H1 (cell line): ENCODE measurements at regions not wholly inside any gene's neighbourhood (a gene's known extent, or its start where the extent isn't known, plus 50 kb on each side); places are given as distances from the start of the nearest gene placed in this dataset.

Experiments
- CTCF ChIA-PET: fragments of 300-600 bp; sonication (Branson Sonifier 250); formaldehyde crosslinking; loops from one replicate; lab custom pipeline; 2021; ENCODE audit not compliant: partially characterized antibody; lab: Charles Lee
- POLR2A ChIA-PET: fragments of 300-600 bp; sonication (Branson Sonifier 250); formaldehyde crosslinking; loops from one replicate; lab custom pipeline; 2021; ENCODE audit warnings: inconsistent platforms; ENCODE audit not compliant: partially characterized antibody; lab: Charles Lee
- DNase-seq, 2 experiments: peaks; one replicate each; pipeline versions ENCODE4 v3.0.0 to v3.0.0-alpha.2; 2010 to 2022; ENCODE audit warnings: low spot score in 2 of 2, low read depth in 1 of 2, mixed read lengths in 1 of 2
- FAIRE-seq: peaks from 2 replicates; lab custom pipeline; 2011; peaks lifted over from hg19 to GRCh38; lab: Jason Lieb, UNC
- H2AFZ ChIP-seq: 2 replicates; pipeline ENCODE4 v1.8.1; 2012; ENCODE audit warnings: low read length, inconsistent platforms
- H2AK5ac ChIP-seq: 2 replicates; pipeline ENCODE4 v1.6.1; 2013; ENCODE audit warnings: low read depth, low read length
- H2BK120ac ChIP-seq: replicated peaks from 2 replicates; pipeline ENCODE3; 2013; ENCODE audit warnings: low read depth, low read length, inconsistent platforms
- H2BK12ac ChIP-seq: 2 replicates; pipeline ENCODE4 v1.6.1; 2013; ENCODE audit warnings: low read depth, low read length
- H2BK15ac ChIP-seq: 2 replicates; pipeline ENCODE4 v1.6.1; 2013; ENCODE audit warnings: low read length
- H2BK20ac ChIP-seq: 2 replicates; pipeline ENCODE4 v1.6.1; 2013; ENCODE audit warnings: low read length
- H2BK5ac ChIP-seq: 2 replicates; pipeline ENCODE4 v1.6.1; 2013; ENCODE audit warnings: low read depth, low read length
- H3K14ac ChIP-seq: 2 replicates; pipeline ENCODE4 v1.6.1; 2013; ENCODE audit warnings: inconsistent platforms; ENCODE audit not compliant: insufficient read length
- H3K18ac ChIP-seq: 2 replicates; pipeline ENCODE4 v1.6.1; 2013; ENCODE audit warnings: low read length; ENCODE audit errors: extremely low read depth
- H3K23ac ChIP-seq: 2 replicates; pipeline ENCODE4 v1.6.1; 2013; ENCODE audit warnings: inconsistent platforms; ENCODE audit not compliant: insufficient read length
- H3K23me2 ChIP-seq: 2 replicates; pipeline ENCODE4 v1.6.1; 2013; ENCODE audit warnings: low read depth, low read length
- H3K27ac ChIP-seq: 2 replicates; pipeline ENCODE4 v1.6.1; 2011; ENCODE audit warnings: low read depth, low read length, inconsistent platforms
- H3K27me3 ChIP-seq, 4 experiments: replicated peaks in 1 of 4; 1 replicate in 1 of 4; 2 replicates in 3 of 4; pipeline versions ENCODE4 v1.6.1 to v1.8.1; 2011 to 2013; ENCODE audit warnings: low read length in 3 of 4, mild to moderate bottlenecking in 3 of 4, inconsistent platforms in 2 of 4, mixed read lengths in 2 of 4, moderate library complexity in 1 of 4; ENCODE audit not compliant: control insufficient read depth in 3 of 4, insufficient read depth in 3 of 4; ENCODE audit errors: extremely low read depth in 1 of 4
- H3K36me3 ChIP-seq, 4 experiments: 2 replicates each; pipeline versions ENCODE4 v1.6.1 to v1.8.1; 2011 to 2013; ENCODE audit warnings: mild to moderate bottlenecking in 4 of 4, low read length in 3 of 4, moderate library complexity in 2 of 4, control low read depth in 1 of 4, inconsistent platforms in 1 of 4; ENCODE audit not compliant: insufficient read depth in 4 of 4, control insufficient read depth in 2 of 4
- H3K4ac ChIP-seq: replicated peaks from 2 replicates; pipeline ENCODE3; 2013; ENCODE audit warnings: low read length, low read depth, mixed read lengths, inconsistent platforms; ENCODE audit not compliant: insufficient read length
- H3K4me1 ChIP-seq, 4 experiments: replicated peaks in 1 of 4; 1 replicate in 1 of 4; 2 replicates in 3 of 4; pipeline versions ENCODE4 v1.6.1 to v1.8.1; 2011 to 2013; ENCODE audit warnings: low read length in 3 of 4, inconsistent platforms in 2 of 4, mixed read lengths in 1 of 4; ENCODE audit not compliant: insufficient read depth in 4 of 4, control insufficient read depth in 3 of 4
- H3K4me2 ChIP-seq, 2 experiments: 2 replicates each; pipeline versions ENCODE4 v1.6.1 to v1.8.1; 2011 to 2013; ENCODE audit warnings: low read depth in 2 of 2, low read length in 2 of 2, control low read depth in 1 of 2, inconsistent platforms in 1 of 2, mild to moderate bottlenecking in 1 of 2; ENCODE audit not compliant: insufficient read depth in 1 of 2
- H3K4me3 ChIP-seq, 4 experiments: fragments of 200-600, 300-600 bp in 1 of 4; sonication (generic), shearing (Covaris generic), sonication (Bioruptor Twin) in 1 of 4; 2 replicates each; pipeline versions ENCODE4 v1.5.1 to v1.8.1; 2011 to 2016; ENCODE audit warnings: low read length in 4 of 4, low read depth in 3 of 4, control low read depth in 2 of 4, inconsistent platforms in 2 of 4, mild to moderate bottlenecking in 2 of 4, mixed read lengths in 1 of 4, moderate library complexity in 1 of 4; ENCODE audit not compliant: insufficient read depth in 2 of 4; ENCODE audit errors: extremely low read depth in 1 of 4
- H3K56ac ChIP-seq: replicated peaks from 2 replicates; pipeline ENCODE3; 2013; ENCODE audit warnings: low read depth, mild to moderate bottlenecking, mixed read lengths, low read length, inconsistent platforms; ENCODE audit not compliant: insufficient read length
- H3K79me1 ChIP-seq: 2 replicates; pipeline ENCODE4 v1.6.1; 2013; ENCODE audit warnings: low read depth, low read length, control low read depth
- H3K79me2 ChIP-seq, 2 experiments: 2 replicates each; pipeline versions ENCODE4 v1.6.1 to v1.8.1; 2012 to 2013; ENCODE audit warnings: low read length in 2 of 2, mild to moderate bottlenecking in 2 of 2, inconsistent platforms in 1 of 2; ENCODE audit not compliant: insufficient read depth in 2 of 2, control insufficient read depth in 1 of 2
- H3K9ac ChIP-seq, 4 experiments: replicated peaks in 1 of 4; 1 replicate in 1 of 4; 2 replicates in 3 of 4; pipeline versions ENCODE4 v1.6.1 to v1.8.1; 2011 to 2013; ENCODE audit warnings: low read depth in 3 of 4, low read length in 3 of 4, control low read depth in 2 of 4, mild to moderate bottlenecking in 2 of 4, moderate library complexity in 2 of 4, inconsistent platforms in 1 of 4; ENCODE audit errors: extremely low read depth in 1 of 4
- H3K9me3 ChIP-seq, 2 experiments: 2 replicates each; pipeline versions ENCODE4 v1.6.1 to v1.8.1; 2012 to 2013; ENCODE audit warnings: mild to moderate bottlenecking in 2 of 2, moderate library complexity in 2 of 2, control low read depth in 1 of 2, inconsistent platforms in 1 of 2, low read depth in 1 of 2, low read length in 1 of 2, mixed read lengths in 1 of 2; ENCODE audit not compliant: insufficient read depth in 2 of 2
- H4K20me1 ChIP-seq, 2 experiments: replicated peaks in 1 of 2; 2 replicates each; pipeline versions ENCODE3 to v1.8.1; 2011 to 2013; ENCODE audit warnings: inconsistent platforms in 2 of 2, low read length in 2 of 2, mild to moderate bottlenecking in 1 of 2; ENCODE audit not compliant: insufficient read depth in 2 of 2, control insufficient read depth in 1 of 2
- H4K5ac ChIP-seq: 2 replicates; pipeline ENCODE4 v1.6.1; 2013; ENCODE audit warnings: low read length, low read depth, mixed read lengths, inconsistent platforms; ENCODE audit not compliant: insufficient read length
- H4K8ac ChIP-seq: 2 replicates; pipeline ENCODE4 v1.8.0; 2013; ENCODE audit warnings: mild to moderate bottlenecking, moderate library complexity, low read length, inconsistent platforms; ENCODE audit not compliant: insufficient read depth; ENCODE audit errors: extremely low read depth
- H4K91ac ChIP-seq: replicated peaks from 2 replicates; pipeline ENCODE3; 2013; ENCODE audit warnings: low read length, mixed read lengths, inconsistent platforms; ENCODE audit not compliant: insufficient read length
- ASH2L ChIP-seq: fragments of 200-600, 300-600 bp; sonication (generic); IDR thresholded peaks from one replicate; pipeline ENCODE4 v1.7.1; 2017; ENCODE audit warnings: low read length
- CBX8 ChIP-seq: fragments of 300-800, 300-1000 bp; sonication (generic); IDR thresholded peaks from 2 replicates; pipeline ENCODE4 v1.7.1; 2016; ENCODE audit warnings: low read depth, low read length, borderline replicate concordance
- CHD1 ChIP-seq: IDR thresholded peaks from 2 replicates; pipeline ENCODE4 v1.6.1; 2012; ENCODE audit warnings: low read depth, low read length, improper control_type of control experiment
- CREB1 ChIP-seq: IDR thresholded peaks from 2 replicates; pipeline ENCODE4 v1.6.1; 2012; ENCODE audit warnings: inconsistent platforms
- HDAC2 ChIP-seq, 2 experiments: fragments of 300-600 bp in 1 of 2; sonication (generic) in 1 of 2; IDR thresholded peaks; 2 replicates each; pipeline ENCODE4 v1.6.1; 2011 to 2012; ENCODE audit warnings: low read depth in 2 of 2, low read length in 2 of 2, mild to moderate bottlenecking in 2 of 2, moderate library complexity in 2 of 2, borderline replicate concordance in 1 of 2, inconsistent platforms in 1 of 2
- HDAC6 ChIP-seq: IDR thresholded peaks from one replicate; pipeline ENCODE4 v1.7.1; 2012; ENCODE audit warnings: low read depth, mild to moderate bottlenecking, inconsistent platforms, low read length, moderate library complexity
- KDM1A ChIP-seq: fragments of 200-600, 300-600 bp; sonication (generic); IDR thresholded peaks from 2 replicates; pipeline ENCODE4 v1.7.1; 2016; ENCODE audit warnings: mild to moderate bottlenecking, low read length, borderline replicate concordance
- KDM4A ChIP-seq: IDR thresholded peaks from one replicate; pipeline ENCODE4 v1.7.1; 2012; ENCODE audit warnings: low read depth, mild to moderate bottlenecking, moderate library complexity, low read length, inconsistent platforms; ENCODE audit not compliant: severe bottlenecking
- MAFK ChIP-seq: IDR thresholded peaks from 2 replicates; pipeline ENCODE4 v1.6.1; 2012; ENCODE audit warnings: low read depth, mild to moderate bottlenecking, improper control_type of control experiment, low read length
- RAD21 ChIP-seq, 2 experiments: IDR thresholded peaks in 1 of 2; conservative IDR thresholded peaks in 1 of 2; 2 replicates each; pipeline ENCODE4 v1.6.1; 2011; ENCODE audit warnings: low read depth in 2 of 2, low read length in 2 of 2, improper control_type of control experiment in 1 of 2, inconsistent platforms in 1 of 2, mild to moderate bottlenecking in 1 of 2, moderate library complexity in 1 of 2
- YY1 ChIP-seq: IDR thresholded peaks from 2 replicates; pipeline ENCODE4 v1.6.1; 2011; ENCODE audit warnings: low read depth, mild to moderate bottlenecking, low read length
- WGBS, 2 experiments: shearing (Covaris generic) in 1 of 2; methylation state at CpG; one replicate each; pipeline versions ENCODE4 v1.1.6 to v1.1.7; 2013 to 2015; ENCODE audit warnings: low lambda C conversion rate in 2 of 2, mixed read lengths in 2 of 2, inconsistent platforms in 1 of 2, low coverage in 1 of 2, missing lambda C conversion rate in 1 of 2; ENCODE audit not compliant: insufficient replicate concordance in 2 of 2, insufficient coverage in 1 of 2, insufficient read length in 1 of 2; ENCODE audit errors: extremely low coverage in 1 of 2, missing lambda C conversion rate in 1 of 2; 5-methylcytosine and 5-hydroxymethylcytosine counted together
- TF ChIP-seq, protein P1 (sequence below): IDR thresholded peaks from 2 replicates; pipeline ENCODE4 v1.6.1; 2011; ENCODE audit warnings: low read length, improper control_type of control experiment
- TF ChIP-seq, protein P2 (sequence below): IDR thresholded peaks from 2 replicates; pipeline ENCODE4 v1.6.1; 2011; ENCODE audit warnings: low read depth, mild to moderate bottlenecking, low read length; ENCODE audit not compliant: insufficient read depth

DNA sequence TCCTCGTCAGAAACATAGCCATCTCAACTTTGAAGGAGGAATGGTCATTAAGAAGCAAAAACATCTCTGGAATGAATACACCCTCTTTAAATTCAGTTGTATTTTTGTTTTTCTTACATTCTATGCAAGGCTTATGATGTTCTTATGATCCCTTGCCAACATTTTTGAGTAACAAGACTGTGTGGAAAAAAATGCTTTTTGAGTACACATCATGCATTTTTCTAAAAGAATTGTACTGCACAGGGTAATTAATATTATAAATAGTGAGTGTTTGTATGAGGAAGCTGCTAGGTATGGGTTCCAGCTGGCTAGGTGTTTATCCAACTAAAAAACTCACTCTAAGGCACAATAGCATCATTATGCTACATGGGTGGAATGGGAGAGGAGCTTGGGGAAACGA is 59.0 kb upstream of the SPATS2L start:
- H4K20me1 ChIP-seq: no peaks in the 10 kb centered on the region
- FAIRE-seq (no peak), DNase-seq (no peak)
- TF ChIP-seq HDAC6 (no peak), CHD1 (no peak), KDM1A (no peak), CREB1 (no peak), CBX8 (no peak), YY1 (no peak), KDM4A (no peak), HDAC2 (IDR thresholded peaks at IDR 0.05; ENCODE audit: borderline replicate concordance in 1 of 2, low read depth in 2 of 2, low read length in 2 of 2) (no peak), RAD21 (IDR thresholded peaks at IDR 0.05 in 1 of 2, conservative IDR thresholded peaks at IDR 0.05 in 1 of 2; ENCODE audit: low read depth in 2 of 2, low read length in 2 of 2) (no peak), MAFK (no peak), ASH2L (no peak)
- TF ChIP-seq, protein P1, sequence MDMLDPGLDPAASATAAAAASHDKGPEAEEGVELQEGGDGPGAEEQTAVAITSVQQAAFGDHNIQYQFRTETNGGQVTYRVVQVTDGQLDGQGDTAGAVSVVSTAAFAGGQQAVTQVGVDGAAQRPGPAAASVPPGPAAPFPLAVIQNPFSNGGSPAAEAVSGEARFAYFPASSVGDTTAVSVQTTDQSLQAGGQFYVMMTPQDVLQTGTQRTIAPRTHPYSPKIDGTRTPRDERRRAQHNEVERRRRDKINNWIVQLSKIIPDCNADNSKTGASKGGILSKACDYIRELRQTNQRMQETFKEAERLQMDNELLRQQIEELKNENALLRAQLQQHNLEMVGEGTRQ: no peak
- TF ChIP-seq, protein P2, sequence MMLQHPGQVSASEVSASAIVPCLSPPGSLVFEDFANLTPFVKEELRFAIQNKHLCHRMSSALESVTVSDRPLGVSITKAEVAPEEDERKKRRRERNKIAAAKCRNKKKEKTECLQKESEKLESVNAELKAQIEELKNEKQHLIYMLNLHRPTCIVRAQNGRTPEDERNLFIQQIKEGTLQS: no peak

More for the DNA sequence above, 59.0 kb upstream of the SPATS2L start:
- 89% methylated on average over 2 of the region's 2 CpGs; no CpG with 5 or more reads in 1 of the 2 experiments for WGBS, 2 experiments
- H3K9me3 ChIP-seq: no peaks in the 10 kb centered on the region
- H3K79me2 ChIP-seq: no peaks in the 10 kb centered on the region
- POLR2A ChIA-PET: no interaction called here
- H3K18ac ChIP-seq: no peak overlapping the region
- no peaks in the 10 kb centered on the region for H3K36me3 ChIP-seq
- peaks cover 0 to under 1% (median under 1%) of the 10 kb centered on the region in 4 experiments; a peak in 2 of 7 replicates for H3K4me1 ChIP-seq
- no peak overlapping the region for H3K4ac ChIP-seq
- H3K23ac ChIP-seq: no peak overlapping the region
- H2BK12ac ChIP-seq: no peak overlapping the region
- H2BK5ac ChIP-seq: no peak overlapping the region
- H4K5ac ChIP-seq: no peak overlapping the region
- H2BK120ac ChIP-seq: no peak overlapping the region
- no peak overlapping the region for H4K91ac ChIP-seq
- no peak overlapping the region for H3K4me2 ChIP-seq
- H3K9ac ChIP-seq: no peak overlapping the region
- no peak overlapping the region for H3K56ac ChIP-seq
- no peak overlapping the region for H3K27ac ChIP-seq
- no peaks in the 10 kb centered on the region for H3K79me1 ChIP-seq
- CTCF ChIA-PET: interaction anchor here (0.9 kb wide), 1 partner anchor 144 kb away, joined by 3 read pairs; no protein-coding TSS in a partner anchor
- no peak overlapping the region for H2BK20ac ChIP-seq
- no peaks in the 10 kb centered on the region for H3K27me3 ChIP-seq
- H3K4me3 ChIP-seq: no peak overlapping the region
- H2AFZ ChIP-seq: no peak overlapping the region
- no peak overlapping the region for H3K14ac ChIP-seq
- H4K8ac ChIP-seq: no peak overlapping the region
- H2BK15ac ChIP-seq: no peak overlapping the region
- H3K23me2 ChIP-seq: no peaks in the 10 kb centered on the region; the same call in 1 of the 2 replicates
- H2AK5ac ChIP-seq: no peak overlapping the region
